ENCODE measurements at regions not wholly inside any gene's neighbourhood (a gene's known extent, or its start where the extent isn't known, plus 50 kb on each side); places are given as distances from the start of the nearest gene placed in this dataset.

GRCh38 chr2:19300961-19301360 is 57.5 kb downstream of the OSR1 start:
- no peak for DNase-seq

DNA sequence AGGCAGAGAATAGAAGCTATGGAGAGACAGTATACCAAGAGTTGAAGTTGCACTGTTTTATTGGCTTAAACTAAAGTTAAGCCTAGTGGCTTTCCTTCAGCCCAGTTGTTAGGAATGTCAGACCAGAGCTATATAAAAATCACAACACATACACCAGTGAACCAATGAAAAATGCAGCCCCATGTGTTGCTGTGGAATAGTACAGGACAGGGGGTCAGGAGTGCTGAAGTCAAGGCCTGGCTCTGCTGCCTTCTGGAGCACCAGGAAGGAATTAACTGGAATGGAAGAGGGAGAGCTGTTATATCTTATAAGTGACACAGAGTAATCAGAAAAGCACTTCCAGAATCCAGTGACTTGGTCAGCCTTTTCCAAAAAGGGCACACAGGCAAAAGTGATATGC is 58.9 kb downstream of the OSR1 start:
- no peak for DNase-seq

DNA sequence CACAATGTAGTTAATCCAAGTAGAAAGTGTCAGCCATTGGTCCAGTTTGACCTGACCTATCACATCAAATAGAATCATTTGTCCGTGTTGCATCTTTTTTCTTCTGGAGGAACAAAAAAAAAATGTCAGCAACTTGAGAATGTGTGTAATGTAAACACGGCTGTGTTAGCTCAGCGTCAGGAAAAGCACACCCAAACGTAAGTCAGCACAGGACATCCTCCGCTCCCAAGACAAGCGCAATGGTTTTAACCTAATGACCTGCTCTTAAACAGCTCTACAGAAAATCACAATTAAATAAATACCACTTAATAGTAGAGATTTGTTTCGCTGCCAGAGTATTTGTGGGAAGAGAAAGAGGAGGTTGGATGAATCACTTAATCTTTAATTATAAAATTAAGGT is 59.4 kb downstream of the OSR1 start:
- no peak for DNase-seq

DNA sequence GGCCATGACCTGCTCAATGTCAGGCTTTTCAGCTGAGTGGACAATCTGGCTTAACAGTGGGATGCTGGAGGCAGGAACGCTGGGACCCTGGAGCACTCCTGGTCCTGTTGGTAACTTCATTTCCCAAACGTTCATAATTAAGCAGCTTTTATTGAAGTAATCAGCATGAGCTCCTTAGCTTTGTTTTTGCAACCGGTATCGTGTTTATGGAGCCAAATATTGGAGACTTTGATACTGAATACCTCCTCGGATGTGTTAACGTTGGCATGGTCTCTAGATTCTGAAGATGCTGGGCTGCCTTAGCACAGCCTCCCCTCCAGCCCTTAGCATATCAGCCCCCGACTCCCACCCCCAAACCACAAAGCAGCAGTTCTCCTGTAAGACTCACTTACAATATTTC is 60.7 kb downstream of the OSR1 start:
- no peak for DNase-seq

- DNase-seq, result no peak
Observed at GRCh38 chr2:19295998-19296502, 62.4 kb downstream of the OSR1 start.

GRCh38 chr2:19292007-19292406 is 66.4 kb downstream of the OSR1 start:
- DNase-seq, result no peak

GRCh38 chr2:19288291-19288690 is 70.1 kb downstream of the OSR1 start:
- no peak for DNase-seq

- DNase-seq, result no peak
Observed at GRCh38 chr2:19287324-19287723, 71.1 kb downstream of the OSR1 start.

DNA sequence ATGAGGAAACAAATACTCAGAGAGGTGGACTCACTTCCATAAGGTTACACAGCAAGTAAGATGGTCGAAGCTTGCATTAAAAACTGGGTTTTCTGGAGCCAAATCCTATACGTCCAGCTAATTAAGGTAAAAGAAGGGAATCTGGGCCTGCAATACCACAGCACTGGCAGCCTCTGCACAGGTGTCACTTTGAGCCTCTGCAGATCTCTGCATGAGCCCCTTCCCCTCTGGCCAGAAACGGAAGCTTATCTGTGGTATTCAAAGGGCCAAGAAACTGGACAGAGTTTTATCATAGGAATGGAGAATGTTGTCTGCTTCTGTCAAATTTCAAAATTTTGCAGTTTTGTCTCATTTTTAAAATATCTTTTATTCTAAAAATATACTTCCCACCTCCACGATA is 76.1 kb downstream of the OSR1 start:
- no peak for DNase-seq

DNA sequence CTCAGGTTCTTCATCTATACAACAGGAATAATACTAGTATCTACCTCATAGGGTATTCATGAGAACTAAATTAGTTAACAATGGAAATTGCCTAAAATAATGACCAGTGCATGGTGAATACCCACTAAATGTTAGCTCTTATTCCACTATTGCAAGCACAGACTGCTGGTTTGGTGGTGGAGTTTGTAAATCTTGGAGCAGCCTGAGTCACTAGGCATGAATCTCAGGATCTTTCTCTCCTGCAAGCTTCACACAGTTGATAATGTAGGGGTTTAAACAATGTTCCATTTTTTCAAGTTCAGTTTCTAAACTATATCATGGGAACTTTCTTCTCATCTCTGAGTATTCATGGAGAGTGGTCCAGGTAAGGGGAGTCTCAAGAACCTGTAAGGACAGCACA is 84.0 kb downstream of the OSR1 start:
- no peak for DNase-seq

DNA sequence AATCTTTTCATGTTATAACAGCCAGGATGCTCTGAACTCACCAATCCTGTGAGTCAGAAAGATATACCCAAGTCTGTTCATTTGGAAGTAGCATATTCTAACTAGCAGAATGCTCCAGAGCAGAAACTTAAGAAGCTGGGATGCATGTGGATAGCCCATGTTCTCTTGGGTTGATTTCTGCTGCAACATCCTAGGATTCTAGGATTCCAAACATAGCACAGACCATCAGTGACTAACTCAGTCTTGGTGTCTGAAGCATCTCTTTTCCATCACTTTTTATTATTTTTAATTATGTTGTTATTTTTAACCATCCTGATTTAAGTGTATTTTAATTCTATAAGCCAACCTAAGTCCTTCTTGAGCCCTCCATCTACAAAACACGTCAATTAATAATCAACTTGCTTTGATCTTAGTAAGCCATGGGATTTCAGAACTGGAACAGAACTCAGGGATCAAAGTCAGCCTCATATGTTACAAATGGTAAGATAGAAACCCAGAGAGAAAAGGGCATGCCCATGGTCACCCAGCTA is 85.4 kb downstream of the OSR1 start:
- DNase-seq, result no peak

DNA sequence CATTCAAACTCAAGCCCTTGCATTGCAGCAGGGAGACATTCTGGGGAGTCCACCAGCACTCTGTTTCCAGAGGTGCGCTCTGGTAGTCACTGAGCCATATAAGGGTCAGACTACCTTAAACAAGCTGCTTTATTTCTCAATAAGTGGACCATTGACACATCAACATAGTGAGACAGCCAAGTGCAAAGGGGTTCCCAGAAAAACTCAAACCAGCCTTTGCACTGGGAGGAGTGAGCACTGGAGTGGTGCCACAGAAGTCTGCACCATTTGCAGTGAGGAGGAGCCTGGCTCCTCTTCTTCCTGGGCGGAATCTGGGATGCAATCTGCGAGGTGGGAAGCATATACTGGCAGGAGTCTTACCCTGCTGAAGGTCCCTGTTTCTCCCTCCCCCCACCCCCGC is 86.4 kb downstream of the OSR1 start:
- DNase-seq, result no peak

DNA sequence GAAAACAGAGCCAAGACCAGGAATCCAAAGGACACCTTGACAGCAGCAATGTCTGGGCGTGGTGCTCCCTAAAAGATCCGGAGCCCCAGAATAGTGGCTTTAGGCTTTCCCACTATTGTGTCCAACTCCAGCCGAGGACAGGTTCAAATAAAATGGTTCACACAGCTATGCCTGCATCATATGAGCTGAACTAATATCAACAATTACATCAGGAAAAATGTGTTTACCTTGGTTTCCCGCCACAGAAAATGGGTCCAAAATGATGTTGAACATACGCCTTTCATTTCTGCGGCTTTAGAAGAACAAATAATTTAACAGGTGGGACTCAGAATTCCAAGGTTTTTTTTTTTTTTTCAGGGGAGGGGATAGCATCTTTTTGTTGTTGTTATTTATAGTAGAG is 93.6 kb downstream of the OSR1 start:
- DNase-seq, result no peak

- DNase-seq, result no peak
Observed at GRCh38 chr2:19262150-19262549, 96.3 kb downstream of the OSR1 start.

DNA sequence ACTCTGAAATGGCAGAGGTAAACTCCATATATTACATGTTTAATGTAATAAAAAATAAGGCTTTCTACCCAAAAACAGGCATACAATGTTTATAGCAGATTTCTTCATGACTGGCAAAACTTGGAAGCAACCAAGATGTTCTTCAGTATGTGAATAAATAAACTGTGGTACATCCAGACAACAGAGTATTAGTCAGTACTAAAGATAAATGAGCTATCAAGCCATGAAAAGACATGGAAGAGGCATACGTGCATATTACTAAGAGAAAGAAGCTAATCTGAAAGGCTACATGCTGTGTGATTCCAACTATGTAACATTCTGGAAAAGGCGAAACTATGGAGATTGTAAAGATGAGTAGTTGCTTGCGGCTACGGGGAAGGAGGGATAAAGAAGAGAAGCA is 97.4 kb downstream of the OSR1 start:
- no peak for DNase-seq

- no peak for DNase-seq
Observed at GRCh38 chr2:19256121-19256601, 102.3 kb downstream of the OSR1 start.

DNA sequence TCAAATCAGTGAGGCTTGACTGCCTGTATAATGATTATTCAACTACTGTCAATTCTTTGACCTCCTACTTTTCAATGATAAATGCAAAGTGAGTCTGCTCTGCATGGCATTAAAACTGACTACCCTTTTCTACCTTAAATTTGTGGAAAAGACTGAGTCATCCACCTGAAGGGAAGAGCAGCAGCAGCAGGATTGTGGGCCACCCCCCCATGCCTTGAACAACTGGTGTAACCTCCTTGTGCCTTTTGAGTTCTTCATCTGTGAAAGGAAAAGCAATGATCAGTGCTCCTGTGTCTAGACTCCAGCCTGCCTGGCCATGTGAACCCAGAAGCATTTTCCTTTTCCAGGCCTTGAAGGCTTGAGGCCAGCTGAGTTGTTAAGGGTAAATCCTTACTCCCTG is 102.9 kb downstream of the OSR1 start:
- no peak for DNase-seq

DNA sequence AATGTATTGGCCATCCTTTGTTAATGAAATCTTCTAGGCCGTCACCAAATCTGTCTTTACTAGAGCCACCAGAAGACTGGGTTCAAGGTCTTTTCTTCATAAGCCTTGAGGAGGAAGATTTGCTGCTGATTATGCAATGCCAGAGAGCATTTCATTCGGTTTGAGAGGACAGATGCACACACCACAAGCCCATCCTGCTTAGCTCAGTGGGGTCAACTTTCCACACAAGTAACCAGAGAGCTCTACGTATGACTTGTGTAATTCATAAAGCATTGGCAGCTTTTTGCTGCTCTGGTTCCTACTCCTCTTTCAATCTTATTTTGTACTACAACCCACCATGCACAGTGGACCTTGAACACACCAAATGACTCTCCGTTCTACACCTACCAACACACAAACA is 106.9 kb downstream of the OSR1 start:
- no peak for DNase-seq

GRCh38 chr2:19250906-19251305 is 107.5 kb downstream of the OSR1 start:
- no peak for DNase-seq

DNA sequence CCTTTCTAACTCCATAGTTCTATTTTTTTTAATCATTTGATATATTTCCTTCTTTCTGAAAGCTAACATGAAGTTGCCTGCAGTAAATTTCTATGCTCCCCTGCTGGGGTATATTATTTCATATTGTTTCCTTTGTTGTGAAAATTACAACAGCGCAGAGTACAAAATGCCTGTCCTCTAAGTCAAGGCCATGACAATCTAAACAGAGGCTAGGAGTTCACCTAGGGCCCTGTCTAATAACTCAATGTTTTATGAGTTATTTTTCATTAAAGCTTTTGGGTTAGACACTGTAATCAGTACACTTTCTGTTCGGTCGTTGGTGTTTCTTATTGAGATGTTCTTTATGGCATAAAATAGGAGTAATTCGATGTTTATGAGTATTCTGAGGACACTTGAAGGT is 111.2 kb downstream of the OSR1 start:
- DNase-seq, result no peak

- no peak for DNase-seq
Observed at GRCh38 chr2:19246496-19246895, 111.9 kb downstream of the OSR1 start.

DNA sequence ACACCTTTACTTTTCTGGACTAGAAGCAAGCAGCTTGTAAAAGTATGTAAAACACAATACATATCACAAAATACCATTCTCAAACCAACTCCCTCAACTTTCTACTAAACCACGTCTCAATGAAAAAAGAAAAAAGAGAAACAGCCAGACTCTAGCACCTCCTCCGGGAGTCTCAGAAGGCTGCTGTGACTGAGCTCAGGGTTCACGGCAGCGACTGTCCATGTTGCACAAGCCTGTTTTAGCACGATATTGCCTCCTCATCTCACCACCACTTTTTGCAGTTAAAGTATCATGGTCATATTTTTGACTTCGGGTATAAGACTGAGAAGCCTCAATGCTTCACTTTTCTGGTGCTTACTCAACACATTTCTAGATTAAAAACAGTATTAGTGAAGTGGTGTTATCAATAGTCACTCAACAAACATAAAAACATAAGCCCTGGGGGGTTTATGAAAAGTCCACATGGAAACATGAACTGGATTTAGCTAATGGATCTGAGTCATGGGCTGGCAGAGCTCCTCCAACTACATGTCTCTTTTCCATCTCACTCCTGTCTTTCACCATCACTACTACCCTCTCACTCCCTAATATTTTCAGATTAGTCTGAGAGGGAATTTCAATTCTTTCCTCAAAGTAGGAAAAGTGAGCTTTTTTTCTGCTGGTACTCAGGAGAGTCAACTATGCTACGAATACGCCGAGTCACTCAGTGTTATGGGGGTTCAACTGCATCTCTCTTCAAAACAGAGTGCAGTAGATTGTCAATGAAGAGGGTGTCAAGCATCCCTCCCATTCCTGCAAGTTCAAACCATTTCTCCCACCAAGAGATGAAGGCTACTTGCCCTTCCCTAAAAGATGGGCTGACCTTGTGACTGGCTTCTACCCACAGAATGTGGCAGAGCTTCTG is 113.7 kb downstream of the OSR1 start:
- DNase-seq, result no peak

DNA sequence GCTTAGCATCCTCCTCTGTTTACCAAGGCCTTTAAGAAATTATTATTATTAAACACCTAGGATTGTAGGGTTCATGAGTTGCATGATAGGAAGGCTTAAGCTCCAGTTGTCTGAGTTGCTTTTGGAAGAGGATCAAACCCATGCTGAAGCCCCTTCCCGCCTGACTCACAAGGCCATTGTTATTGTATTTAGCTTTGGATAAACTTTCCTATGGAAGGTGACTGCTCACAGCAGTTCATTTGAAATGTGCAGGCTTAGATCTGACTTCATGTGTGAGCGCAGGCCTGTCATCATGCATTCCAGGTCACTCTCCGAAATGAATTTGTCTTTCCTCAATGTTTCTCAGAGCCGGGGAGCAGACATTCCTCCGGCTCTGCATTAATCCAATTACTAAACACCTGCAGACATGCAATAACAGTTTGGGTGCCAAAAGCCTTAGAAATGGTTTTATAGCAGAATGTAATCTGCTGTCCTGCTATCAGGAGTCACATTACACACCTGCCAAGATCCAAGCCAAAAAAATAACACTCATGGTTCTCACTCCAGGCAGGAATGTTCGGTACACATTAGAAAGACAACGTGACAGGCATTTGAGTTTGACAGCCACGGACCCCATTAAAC is 119.9 kb downstream of the OSR1 start:
- no peak for DNase-seq

DNA sequence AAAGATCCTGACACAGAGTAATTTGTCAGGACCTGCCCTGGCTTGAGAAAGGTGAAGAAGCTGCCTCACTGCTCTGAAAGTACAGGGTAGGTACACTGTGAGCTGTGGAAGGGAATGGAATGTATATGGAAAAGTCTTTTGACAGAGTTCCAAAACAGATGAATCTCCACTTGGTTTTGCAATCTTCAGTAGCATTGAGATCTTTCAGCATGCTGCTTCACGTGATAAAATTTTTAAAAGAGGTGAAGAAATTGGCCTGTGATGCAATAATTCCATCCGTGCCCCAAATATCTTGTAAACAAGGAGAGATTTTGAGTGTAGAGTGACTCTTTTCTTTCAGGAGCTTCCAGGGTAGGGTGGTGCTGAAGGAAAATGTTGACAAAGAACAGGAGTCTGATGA is 123.1 kb downstream of the OSR1 start:
- no peak for DNase-seq
